H1 (cell line): ENCODE measurements at regions not wholly inside any gene's neighbourhood (a gene's known extent, or its start where the extent isn't known, plus 50 kb on each side); places are given as distances from the start of the nearest gene placed in this dataset.

Experiments
- ATF2 ChIP-seq: IDR thresholded peaks from 2 replicates; pipeline ENCODE4 v1.6.1; 2012; ENCODE audit warnings: low read length, inconsistent platforms
- CTCF ChIP-seq, 3 experiments: IDR thresholded peaks; 1 replicate in 2 of 3; 2 replicates in 1 of 3; pipeline versions ENCODE4 v1.5.1 to v1.6.1; 2011; ENCODE audit warnings: low read length in 3 of 3, mild to moderate bottlenecking in 3 of 3, inconsistent platforms in 2 of 3, low read depth in 1 of 3, moderate library complexity in 1 of 3; ENCODE audit not compliant: insufficient read depth in 1 of 3; ENCODE audit errors: control extremely low read depth in 1 of 3
- EZH2 ChIP-seq: fragments of 200-600 bp; sonication (generic); IDR thresholded peaks from 2 replicates; pipeline ENCODE4 v1.7.1; 2012; ENCODE audit warnings: low read depth, mild to moderate bottlenecking, moderate library complexity, low read length, inconsistent platforms; ENCODE audit not compliant: severe bottlenecking
- POLR2AphosphoS5 ChIP-seq: IDR thresholded peaks from 2 replicates; pipeline ENCODE4 v1.6.1; 2011; ENCODE audit warnings: low read depth, low read length
- RNF2 ChIP-seq: fragments of 200-900, 300-1000 bp; sonication (generic); IDR thresholded peaks from 2 replicates; pipeline ENCODE4 v1.7.1; 2016; ENCODE audit warnings: borderline replicate concordance, low read depth, mild to moderate bottlenecking, antibody characterized with exemption, low read length; ENCODE audit not compliant: poor library complexity, severe bottlenecking; ENCODE audit errors: missing control alignments
- SP2 ChIP-seq: IDR thresholded peaks from 2 replicates; pipeline ENCODE4 v1.6.1; 2012; ENCODE audit warnings: mild to moderate bottlenecking, low read length, inconsistent platforms
- TEAD4 ChIP-seq: IDR thresholded peaks from 2 replicates; pipeline ENCODE4 v1.6.1; 2012; ENCODE audit warnings: low read depth, low read length, inconsistent platforms, mixed read lengths

GRCh38 chr3:187941848-187942194 is 196.6 kb upstream of the BCL6 start:
- no peak for TF ChIP-seq TEAD4
- no peak for TF ChIP-seq RNF2
- no peak for TF ChIP-seq SP2
- no peak for TF ChIP-seq CTCF (IDR thresholded peaks at IDR 0.05; ENCODE audit: control extremely low read depth in 1 of 3, insufficient read depth in 1 of 3, low read depth in 1 of 3, low read length in 3 of 3)
- TF ChIP-seq ATF2, result no peak
- TF ChIP-seq POLR2AphosphoS5, result no peak
- no peak for TF ChIP-seq EZH2
